ENCODE measurements at regions not wholly inside any gene's neighbourhood (a gene's known extent, or its start where the extent isn't known, plus 50 kb on each side); places are given as distances from the start of the nearest gene placed in this dataset.

GRCh38 chr4:175306436-175306835, 388.3 kb downstream of the ADAM29 start:
- no peak for TF ChIP-seq CTCF (conservative IDR thresholded peaks at IDR 0.05; ENCODE audit: low read length)
- no peak for TF ChIP-seq EZH2phosphoT487 (IDR thresholded peaks at IDR 0.05; ENCODE audit: borderline replicate concordance, low read depth, low read length)

All from OCI-LY7 (cell line).